ENCODE measurements at regions not wholly inside any gene's neighbourhood (a gene's known extent, or its start where the extent isn't known, plus 50 kb on each side); places are given as distances from the start of the nearest gene placed in this dataset.
A peak's percentile ranks its signal among the peaks of the same experiment; 100 is the strongest.

GRCh38 chr9:129381481-129381957 lies 203.5 kb upstream of the IER5L start:
- H3K36me3 ChIP-seq (replicated peaks; ENCODE audit: control insufficient read depth, insufficient read depth, low read length): no peaks in the 10 kb centered on the region
- H3K27me3 ChIP-seq (ENCODE audit: control insufficient read depth, insufficient read depth, low read length): peaks cover 7% of the 10 kb centered on the region
- no peak overlapping the region for H3K4me3 ChIP-seq (ENCODE audit: insufficient read depth, low read depth, low read length)
- DNase-seq: peak; percentile 57

GRCh38 chr9:129380961-129381401 lies 202.9 kb upstream of the IER5L start:
- DNase-seq: peak; percentile 79
- H3K27me3 ChIP-seq (ENCODE audit: control insufficient read depth, insufficient read depth, low read length): peaks cover 7% of the 10 kb centered on the region
- H3K36me3 ChIP-seq (replicated peaks; ENCODE audit: control insufficient read depth, insufficient read depth, low read length): no peaks in the 10 kb centered on the region
- H3K4me3 ChIP-seq (ENCODE audit: insufficient read depth, low read depth, low read length): no peak overlapping the region

- DNase-seq: no peak
- Histone ChIP-seq H3K36me3 (replicated peaks; ENCODE audit: control insufficient read depth, insufficient read depth, low read length) (no peaks in the 10 kb centered on the region), H3K27me3 (ENCODE audit: control insufficient read depth, insufficient read depth, low read length) (peaks cover 7% of the 10 kb centered on the region), H3K4me3 (ENCODE audit: insufficient read depth, low read depth, low read length) (no peak overlapping the region)
Measured at GRCh38 chr9:129379886-129380285, 201.8 kb upstream of the IER5L start.

- Histone ChIP-seq H3K27me3 (ENCODE audit: control insufficient read depth, insufficient read depth, low read length) (peaks cover 5% of the 10 kb centered on the region), H3K4me3 (ENCODE audit: insufficient read depth, low read depth, low read length) (no peak overlapping the region), H3K36me3 (replicated peaks; ENCODE audit: control insufficient read depth, insufficient read depth, low read length) (no peaks in the 10 kb centered on the region)
- peak; percentile 33 for DNase-seq
Measured at GRCh38 chr9:129379181-129379836, 201.2 kb upstream of the IER5L start.

GRCh38 chr9:129377931-129378661 lies 200.0 kb upstream of the IER5L start:
- Histone ChIP-seq H3K27me3 (ENCODE audit: control insufficient read depth, insufficient read depth, low read length) (no peaks in the 10 kb centered on the region; the same call in 1 of the 2 replicates), H3K36me3 (replicated peaks; ENCODE audit: control insufficient read depth, insufficient read depth, low read length) (no peaks in the 10 kb centered on the region), H3K4me3 (ENCODE audit: insufficient read depth, low read depth, low read length) (no peak overlapping the region)
- peak; percentile 41 for DNase-seq

GRCh38 chr9:129377181-129377580 lies 199.1 kb upstream of the IER5L start:
- Histone ChIP-seq H3K36me3 (replicated peaks; ENCODE audit: control insufficient read depth, insufficient read depth, low read length) (no peaks in the 10 kb centered on the region), H3K27me3 (ENCODE audit: control insufficient read depth, insufficient read depth, low read length) (no peaks in the 10 kb centered on the region), H3K4me3 (ENCODE audit: insufficient read depth, low read depth, low read length) (no peak overlapping the region)
- DNase-seq: no peak

GRCh38 chr9:129375845-129376244 lies 197.8 kb upstream of the IER5L start:
- no peak for DNase-seq
- no peak overlapping the region for H3K4me3 ChIP-seq (ENCODE audit: insufficient read depth, low read depth, low read length)

GRCh38 chr9:129374651-129375050 lies 196.6 kb upstream of the IER5L start:
- DNase-seq: no peak
- no peaks in the 10 kb centered on the region for H3K36me3 ChIP-seq (replicated peaks; ENCODE audit: control insufficient read depth, insufficient read depth, low read length)
- H3K4me3 ChIP-seq (ENCODE audit: insufficient read depth, low read depth, low read length): no peak overlapping the region
- no peaks in the 10 kb centered on the region for H3K27me3 ChIP-seq (ENCODE audit: control insufficient read depth, insufficient read depth, low read length)

More at GRCh38 chr9:129375845-129376244, 197.8 kb upstream of the IER5L start:
- Histone ChIP-seq H3K27me3 (ENCODE audit: control insufficient read depth, insufficient read depth, low read length) (no peaks in the 10 kb centered on the region), H3K36me3 (replicated peaks; ENCODE audit: control insufficient read depth, insufficient read depth, low read length) (no peaks in the 10 kb centered on the region)

- Histone ChIP-seq H3K4me3 (ENCODE audit: insufficient read depth, low read depth, low read length) (no peak overlapping the region), H3K27me3 (ENCODE audit: control insufficient read depth, insufficient read depth, low read length) (no peaks in the 10 kb centered on the region), H3K36me3 (replicated peaks; ENCODE audit: control insufficient read depth, insufficient read depth, low read length) (no peaks in the 10 kb centered on the region)
- DNase-seq: no peak
Measured at GRCh38 chr9:129374231-129374630, 196.2 kb upstream of the IER5L start.

GRCh38 chr9:129373361-129373760 lies 195.3 kb upstream of the IER5L start:
- H3K27me3 ChIP-seq (ENCODE audit: control insufficient read depth, insufficient read depth, low read length): no peaks in the 10 kb centered on the region
- H3K36me3 ChIP-seq (replicated peaks; ENCODE audit: control insufficient read depth, insufficient read depth, low read length): no peaks in the 10 kb centered on the region
- DNase-seq: no peak
- H3K4me3 ChIP-seq (ENCODE audit: insufficient read depth, low read depth, low read length): no peak overlapping the region

GRCh38 chr9:129370770-129371169 lies 192.7 kb upstream of the IER5L start:
- Histone ChIP-seq H3K4me3 (ENCODE audit: insufficient read depth, low read depth, low read length) (no peak overlapping the region), H3K36me3 (replicated peaks; ENCODE audit: control insufficient read depth, insufficient read depth, low read length) (no peaks in the 10 kb centered on the region), H3K27me3 (ENCODE audit: control insufficient read depth, insufficient read depth, low read length) (no peaks in the 10 kb centered on the region)
- no peak for DNase-seq

- Histone ChIP-seq H3K4me3 (ENCODE audit: insufficient read depth, low read depth, low read length) (no peak overlapping the region), H3K27me3 (ENCODE audit: control insufficient read depth, insufficient read depth, low read length) (no peaks in the 10 kb centered on the region), H3K36me3 (replicated peaks; ENCODE audit: control insufficient read depth, insufficient read depth, low read length) (no peaks in the 10 kb centered on the region)
- no peak for DNase-seq
Measured at GRCh38 chr9:129368444-129368978, 190.4 kb upstream of the IER5L start.

- DNase-seq: no peak
- H3K4me3 ChIP-seq (ENCODE audit: insufficient read depth, low read depth, low read length): no peak overlapping the region
- no peaks in the 10 kb centered on the region for H3K36me3 ChIP-seq (replicated peaks; ENCODE audit: control insufficient read depth, insufficient read depth, low read length)
Measured at GRCh38 chr9:129367287-129367686, 189.2 kb upstream of the IER5L start.

GRCh38 chr9:129365196-129365595 lies 187.1 kb upstream of the IER5L start:
- H3K27me3 ChIP-seq (ENCODE audit: control insufficient read depth, insufficient read depth, low read length): no peaks in the 10 kb centered on the region
- no peak for DNase-seq
- H3K4me3 ChIP-seq (ENCODE audit: insufficient read depth, low read depth, low read length): no peak overlapping the region
- no peaks in the 10 kb centered on the region for H3K36me3 ChIP-seq (replicated peaks; ENCODE audit: control insufficient read depth, insufficient read depth, low read length)

More at GRCh38 chr9:129367287-129367686, 189.2 kb upstream of the IER5L start:
- H3K27me3 ChIP-seq (ENCODE audit: control insufficient read depth, insufficient read depth, low read length): no peaks in the 10 kb centered on the region

Data from H7 (cell line).